CD4-positive, alpha-beta T cell treated with Interleukin-6 for 4 hours (primary cell): ENCODE measurements at regions not wholly inside any gene's neighbourhood (a gene's known extent, or its start where the extent isn't known, plus 50 kb on each side); places are given as distances from the start of the nearest gene placed in this dataset.

Experiments
- DNase-seq: peaks from one replicate; pipeline ENCODE4 v3.0.0-alpha.2; 2020; ENCODE audit warnings: mixed read lengths

DNA sequence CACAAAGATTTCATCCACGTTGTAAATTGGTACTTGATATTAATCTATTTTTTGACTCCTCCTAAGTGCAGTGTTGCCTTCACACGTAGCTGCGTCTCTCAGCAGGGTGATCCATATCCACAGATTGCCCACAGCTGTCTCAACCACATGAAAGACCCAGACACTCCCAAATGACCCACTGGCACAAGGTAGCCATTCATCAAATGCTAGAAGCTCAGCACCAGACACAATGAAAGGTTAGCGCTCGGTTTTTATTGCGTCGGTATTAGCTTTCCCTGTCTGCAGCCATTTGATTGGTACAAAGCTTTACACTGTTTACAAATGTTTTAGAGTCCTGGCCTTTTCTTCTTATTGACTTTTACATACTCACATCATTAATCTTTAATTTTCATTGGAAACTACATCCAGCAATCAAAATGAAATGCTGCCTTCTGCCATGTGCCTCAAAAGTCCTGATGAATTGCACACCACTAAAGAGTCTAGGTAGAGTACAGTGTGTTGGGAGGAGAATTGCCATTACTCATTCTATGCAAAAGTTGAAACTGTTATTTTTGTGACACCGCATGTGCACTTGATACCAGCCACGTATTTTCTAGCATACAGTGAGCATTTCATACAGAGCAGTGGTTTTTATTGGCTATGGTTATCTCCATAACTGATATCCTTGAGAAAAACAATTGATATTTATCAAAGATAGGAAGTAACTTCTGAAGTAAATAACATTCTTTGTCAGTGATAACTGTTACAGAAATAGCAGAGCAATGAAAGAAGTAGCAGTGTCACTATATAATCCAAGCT is 127.3 kb upstream of the NUDT7 start:
- DNase-seq: no peak

DNA sequence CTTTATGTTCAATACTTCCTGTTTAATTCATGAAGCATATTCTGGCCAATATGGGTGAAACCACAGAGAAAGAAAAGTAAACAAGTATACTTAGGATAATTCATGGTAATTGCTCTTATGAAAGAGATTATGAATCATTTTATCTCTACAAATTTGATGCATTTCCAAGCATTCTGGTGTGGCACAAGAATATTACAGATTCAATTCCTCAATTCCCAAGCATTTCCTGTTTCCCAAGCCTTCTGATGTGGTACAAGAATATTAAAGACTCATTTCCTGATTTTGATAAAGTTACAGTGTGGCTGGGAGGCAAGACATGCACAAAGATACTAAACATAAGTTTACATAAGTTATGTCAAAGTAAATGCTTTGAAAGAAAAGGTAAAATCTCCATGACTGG is 126.1 kb upstream of the NUDT7 start:
- no peak for DNase-seq

DNA sequence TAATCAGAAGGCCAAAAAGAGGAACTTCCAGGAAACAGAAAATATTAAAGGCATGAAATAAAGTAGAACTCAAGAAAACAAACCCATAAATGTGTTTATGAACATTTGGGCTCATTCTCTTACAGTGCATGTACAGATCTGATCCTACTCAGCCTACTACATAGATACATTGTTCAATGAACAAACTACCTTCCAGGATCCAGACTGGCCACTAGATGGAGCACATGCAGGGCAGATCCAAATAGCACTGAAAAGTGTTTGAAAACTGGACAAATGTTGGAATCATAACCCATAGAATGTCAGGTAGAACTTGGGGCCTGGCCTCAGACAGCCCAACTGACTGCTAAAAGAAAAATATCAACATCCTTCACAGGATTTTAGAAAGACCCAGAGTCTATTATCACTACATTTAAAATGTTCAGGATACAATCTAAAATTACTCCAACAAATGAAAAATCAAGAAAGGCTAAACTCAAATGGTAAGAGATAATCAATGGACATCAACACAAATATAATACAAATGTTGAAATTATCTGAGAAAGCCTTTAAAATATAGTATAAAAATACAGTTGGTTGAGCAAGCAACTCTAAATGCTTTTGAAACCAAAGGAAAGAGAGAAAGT is 122.4 kb upstream of the NUDT7 start:
- DNase-seq: no peak

DNA sequence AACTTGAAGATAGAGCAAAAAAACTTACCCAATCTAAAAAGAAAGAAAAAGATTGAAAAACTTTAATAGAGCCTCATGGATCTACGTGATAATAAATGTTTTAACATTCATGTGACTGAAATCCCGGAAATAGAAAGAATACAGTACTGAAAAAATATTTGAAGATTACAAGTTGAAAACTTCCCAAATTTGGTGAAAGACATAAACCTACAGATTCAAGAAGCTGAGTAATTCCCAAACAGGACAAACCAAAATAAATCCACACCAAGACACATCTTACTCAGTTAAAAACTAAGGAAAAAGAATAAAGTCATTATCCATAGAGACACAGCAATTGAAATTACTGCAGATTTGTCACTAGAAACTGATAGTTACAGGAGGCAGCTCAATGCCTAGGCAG is 121.8 kb upstream of the NUDT7 start:
- DNase-seq: no peak

DNA sequence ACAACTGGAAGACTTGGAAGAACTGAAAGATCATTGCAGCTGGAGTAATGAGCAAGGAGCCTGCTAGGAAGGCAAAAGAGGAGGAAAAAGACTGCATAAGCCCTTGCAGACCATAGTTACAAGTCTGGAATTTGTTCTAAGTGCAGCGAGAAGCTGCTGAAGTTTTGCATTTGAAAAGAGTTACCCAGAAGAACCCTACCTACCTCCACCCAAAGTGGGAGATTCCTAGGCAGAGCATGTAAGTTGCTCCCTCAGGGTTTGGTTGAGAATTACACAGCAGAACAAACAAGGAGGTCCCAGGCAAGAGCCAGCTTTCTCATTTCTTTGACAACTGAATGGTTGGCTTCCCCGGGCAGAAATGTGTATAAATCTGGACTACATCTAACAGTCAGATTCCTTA is 118.7 kb upstream of the NUDT7 start:
- no peak for DNase-seq

DNA sequence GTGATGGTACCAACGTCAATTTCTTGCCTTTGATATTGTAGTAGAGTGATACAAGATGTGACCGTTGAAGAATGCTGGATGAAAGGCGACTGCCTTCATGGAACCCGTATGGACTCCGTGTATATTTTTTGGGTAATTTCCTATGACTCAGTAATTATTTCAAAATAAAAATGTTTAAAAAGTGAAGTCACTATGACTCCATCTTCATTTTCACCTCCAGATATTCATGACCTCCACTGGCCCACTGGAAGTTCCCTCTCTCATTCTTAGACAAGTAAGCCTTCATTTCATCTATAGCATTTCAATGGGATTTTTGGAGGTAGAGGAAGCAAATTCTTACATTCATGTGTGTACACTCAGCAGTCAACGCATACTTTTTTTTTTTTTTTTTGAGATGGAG is 111.8 kb upstream of the NUDT7 start:
- DNase-seq: no peak

DNA sequence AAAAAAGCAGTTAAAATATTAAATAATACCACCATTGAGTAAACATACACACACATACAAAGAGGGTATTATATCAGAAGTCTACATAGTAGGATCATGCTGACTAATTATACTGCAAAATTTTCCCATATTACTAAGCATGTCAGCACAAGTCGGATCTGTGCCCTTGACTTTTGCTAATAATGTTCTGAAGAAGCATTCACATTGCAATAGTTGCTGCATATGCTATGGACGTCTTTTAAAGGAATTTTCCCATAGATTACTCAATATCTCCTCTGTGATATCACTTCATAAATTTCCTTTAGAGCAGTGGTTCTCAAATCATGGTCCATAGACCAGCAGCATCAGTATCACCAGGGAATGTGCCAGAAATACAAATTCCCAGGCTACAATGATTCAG is 110.9 kb upstream of the NUDT7 start:
- DNase-seq: no peak

DNA sequence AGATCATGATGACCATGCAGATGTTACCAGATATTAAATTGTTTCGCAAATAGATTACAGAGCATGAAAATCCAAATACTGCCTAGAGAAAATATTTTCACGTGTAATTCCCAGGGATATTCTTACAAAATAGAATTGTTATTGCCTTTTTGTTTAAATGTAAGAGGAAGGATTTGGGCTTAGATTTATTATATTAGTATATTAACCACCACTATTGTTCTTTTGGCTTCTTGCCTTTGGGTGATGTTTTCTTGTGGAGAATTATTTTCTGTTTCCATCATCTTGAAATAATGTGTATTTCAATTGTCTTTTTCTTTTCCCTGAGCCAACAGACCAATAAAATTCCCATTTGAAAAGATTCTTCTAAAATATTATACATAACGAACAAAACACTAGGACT is 109.7 kb upstream of the NUDT7 start:
- DNase-seq: no peak

DNA sequence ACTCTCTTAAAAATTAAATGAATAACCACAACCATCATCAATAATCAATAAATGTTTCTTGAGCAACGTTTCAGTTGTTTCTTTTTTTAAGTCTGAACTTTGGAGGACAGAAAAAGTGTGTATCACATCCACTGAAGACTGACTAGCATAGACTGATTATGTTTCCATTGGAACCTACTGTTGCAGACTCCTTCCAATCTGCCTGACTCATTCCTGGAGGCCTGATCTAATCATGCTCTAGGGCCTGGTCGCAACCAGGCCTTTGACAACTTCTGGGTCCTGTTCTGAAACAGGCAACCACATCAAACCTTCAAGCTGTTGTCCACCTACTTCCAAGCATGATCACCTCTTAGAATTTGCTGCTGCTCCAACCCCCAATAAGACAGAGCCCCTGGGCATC is 109.2 kb upstream of the NUDT7 start:
- DNase-seq: no peak

DNA sequence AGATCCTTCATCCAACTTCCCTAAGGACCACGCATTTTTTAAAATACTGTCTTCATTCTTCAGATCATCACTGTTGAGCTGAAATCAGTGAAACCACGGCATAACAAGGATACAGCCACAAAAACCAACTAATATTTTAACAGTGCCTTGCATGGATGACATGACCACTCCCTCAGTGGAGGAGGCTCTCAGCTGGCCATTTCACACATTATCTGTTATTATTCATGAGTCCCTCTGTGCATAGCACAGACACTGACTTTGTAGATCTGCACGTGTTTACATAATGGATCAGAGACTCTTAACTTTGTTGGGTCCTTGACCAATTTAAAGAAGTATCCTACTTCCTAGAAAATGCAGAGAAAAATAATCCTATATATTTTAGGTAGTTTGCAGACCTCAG is 104.8 kb upstream of the NUDT7 start:
- no peak for DNase-seq

DNA sequence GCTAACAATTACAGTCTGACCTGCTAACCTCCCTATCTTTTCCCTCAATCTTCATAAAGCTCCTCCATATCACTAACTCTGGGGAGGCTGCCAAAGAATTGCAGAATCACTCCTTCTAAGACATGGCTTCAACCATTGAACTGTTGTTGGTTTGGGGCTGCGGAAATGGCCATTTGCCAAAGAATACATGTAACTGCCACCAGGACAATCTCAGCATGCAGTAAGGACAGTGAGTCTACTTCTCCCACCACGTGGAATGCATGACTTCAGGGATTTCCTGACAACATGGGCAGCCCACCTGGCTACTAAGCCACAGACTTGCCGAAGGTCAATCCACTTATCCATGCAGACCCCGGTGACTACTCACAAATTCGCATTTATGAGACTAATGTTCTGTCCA is 104.3 kb upstream of the NUDT7 start:
- no peak for DNase-seq

DNA sequence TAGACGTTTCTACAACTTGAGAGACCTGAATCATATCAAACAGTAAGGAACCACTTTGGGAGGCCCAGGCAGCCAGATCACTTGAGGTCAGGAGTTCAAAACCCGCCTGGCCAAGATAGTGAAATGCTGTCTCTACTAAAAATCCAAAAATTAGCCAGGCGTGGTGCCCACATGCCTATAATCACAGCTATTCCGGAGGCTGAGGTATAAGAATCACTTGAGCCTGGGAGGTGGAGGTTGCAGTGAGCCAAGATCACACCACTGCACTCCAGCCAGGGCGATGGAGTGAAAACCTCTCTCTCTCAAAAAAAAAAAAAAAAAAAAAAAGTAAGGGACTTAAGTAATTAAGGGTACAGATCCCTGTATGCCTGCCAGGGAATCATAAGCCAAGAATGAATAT is 103.4 kb upstream of the NUDT7 start:
- no peak for DNase-seq

DNA sequence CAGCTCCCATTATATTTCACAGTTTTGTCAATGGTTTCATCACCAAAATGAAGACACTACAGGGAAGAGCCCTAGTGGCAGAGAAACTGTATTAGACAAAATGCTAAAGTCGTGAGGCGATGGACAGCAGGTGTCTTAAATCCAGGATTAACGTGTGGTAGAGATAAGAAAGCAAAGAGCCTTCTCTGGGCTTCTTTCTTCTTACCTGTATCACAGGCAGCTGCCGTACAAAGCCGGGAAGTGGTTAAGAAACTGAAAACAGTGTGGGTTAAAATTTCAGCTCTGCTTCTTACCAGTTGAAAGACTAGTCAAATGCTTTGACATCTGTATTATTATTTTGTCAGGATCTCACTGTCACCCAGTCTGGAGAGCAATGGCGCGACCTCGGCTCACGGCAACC is 98.2 kb upstream of the NUDT7 start:
- DNase-seq: no peak

DNA sequence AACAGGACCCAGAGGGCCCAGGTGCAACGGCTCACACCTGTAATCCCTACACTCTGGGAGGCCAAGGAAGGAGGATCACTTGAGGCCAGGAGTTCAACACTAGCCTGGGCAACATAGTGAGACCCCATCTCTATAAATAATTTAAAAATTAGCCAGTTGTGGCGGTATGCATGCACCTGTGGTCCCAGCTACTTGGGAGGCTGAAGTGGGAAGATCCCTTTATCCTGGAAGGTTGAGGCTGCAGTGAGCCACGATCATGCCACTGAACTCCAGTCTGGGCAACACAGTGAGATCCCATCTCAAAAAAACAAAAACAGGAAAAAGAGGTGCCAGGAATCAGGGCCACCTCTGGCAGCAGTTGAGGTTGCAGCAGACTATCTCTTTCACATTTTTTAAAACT is 85.7 kb upstream of the NUDT7 start:
- DNase-seq: no peak

DNA sequence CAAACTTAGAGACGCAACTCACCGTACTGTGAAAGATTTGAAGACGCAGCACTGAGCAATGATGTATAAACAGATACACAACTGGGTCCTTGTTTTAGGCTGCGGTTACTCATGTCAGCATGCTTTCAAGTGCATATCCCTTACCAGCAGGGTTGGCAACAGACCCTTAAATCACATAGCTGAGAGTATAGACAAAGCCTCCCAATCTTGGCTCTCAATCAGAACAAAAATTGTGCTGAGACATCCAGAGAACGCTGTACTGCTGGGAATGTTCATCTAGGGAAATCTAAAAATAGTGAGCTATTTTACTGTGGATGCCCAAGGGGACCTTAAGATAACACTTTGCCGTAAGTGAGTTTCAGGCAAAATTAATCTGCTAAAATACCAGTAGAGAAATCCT is 84.4 kb upstream of the NUDT7 start:
- no peak for DNase-seq

DNA sequence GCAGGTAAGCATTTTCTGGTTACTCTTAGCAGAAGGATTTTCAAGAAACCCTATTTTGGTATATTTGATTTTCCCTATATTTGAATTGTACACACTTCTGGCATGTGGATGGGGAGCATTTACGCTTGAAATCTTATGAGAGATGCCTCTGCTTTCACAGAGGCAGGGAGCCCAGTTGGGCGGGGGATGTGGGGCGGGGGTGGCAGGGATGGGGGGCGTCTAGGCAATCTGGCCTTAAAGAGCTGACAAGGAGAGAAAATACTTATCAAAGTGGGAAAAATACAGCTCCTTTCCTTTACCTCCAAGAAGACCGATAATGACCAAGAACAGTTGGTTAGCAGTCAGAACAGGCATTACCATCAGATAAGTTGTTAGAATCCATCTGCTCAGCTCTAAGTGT is 79.1 kb upstream of the NUDT7 start:
- DNase-seq: no peak

DNA sequence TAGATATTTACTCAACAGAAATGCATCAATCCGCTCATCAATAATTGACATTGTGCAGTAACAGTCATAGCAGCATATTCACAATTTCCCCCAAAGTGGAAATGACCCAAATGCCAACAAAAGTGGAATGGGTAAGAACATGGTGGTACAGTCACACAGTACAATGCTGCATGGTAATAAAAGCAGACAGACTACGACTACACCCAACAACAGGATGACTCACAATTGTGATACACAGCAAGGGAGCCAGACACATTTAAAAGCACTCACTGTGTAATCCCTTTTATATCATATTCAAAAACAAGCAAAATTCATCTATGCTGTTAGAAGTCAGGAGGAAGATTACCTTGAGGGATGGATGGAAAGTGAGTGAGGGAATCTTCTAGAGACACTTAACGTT is 76.5 kb upstream of the NUDT7 start:
- DNase-seq: no peak

DNA sequence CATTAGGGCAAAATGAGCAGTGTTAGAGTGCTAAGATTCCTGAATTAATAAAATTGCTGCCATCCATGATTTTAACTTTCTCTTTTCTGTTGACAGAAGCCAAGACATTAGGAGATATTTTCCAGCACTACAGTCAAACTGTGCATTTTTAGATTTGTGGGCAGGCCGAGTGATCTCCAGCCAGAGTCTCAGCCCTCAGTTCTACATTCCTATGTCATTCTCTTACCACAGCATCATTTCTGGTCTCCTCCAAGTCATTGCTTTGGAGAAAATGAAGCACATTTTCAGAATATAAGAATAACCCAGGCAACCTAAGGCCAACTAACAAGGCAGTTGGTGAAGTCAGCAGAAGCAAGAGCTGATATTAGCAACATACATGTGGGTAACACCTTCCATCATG is 74.6 kb upstream of the NUDT7 start:
- no peak for DNase-seq

DNA sequence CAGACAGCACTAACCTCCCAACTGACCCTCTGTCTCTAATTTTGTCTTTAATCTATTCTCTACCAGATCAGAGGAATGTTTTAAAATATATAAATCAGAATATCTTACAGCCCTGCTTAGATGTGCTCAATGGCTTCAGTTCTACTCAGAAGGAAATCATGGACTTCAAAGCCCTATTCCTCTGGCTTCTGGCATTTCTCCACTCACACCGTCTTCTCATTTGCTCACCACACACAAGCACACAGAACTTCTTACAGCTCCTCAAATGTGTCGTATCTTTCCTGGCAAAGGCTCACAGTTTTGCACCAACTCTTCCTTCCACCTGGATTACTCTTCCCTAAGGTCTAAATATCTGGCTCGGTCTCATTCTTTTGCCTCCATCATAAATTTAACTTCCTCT is 71.6 kb upstream of the NUDT7 start:
- DNase-seq: no peak

DNA sequence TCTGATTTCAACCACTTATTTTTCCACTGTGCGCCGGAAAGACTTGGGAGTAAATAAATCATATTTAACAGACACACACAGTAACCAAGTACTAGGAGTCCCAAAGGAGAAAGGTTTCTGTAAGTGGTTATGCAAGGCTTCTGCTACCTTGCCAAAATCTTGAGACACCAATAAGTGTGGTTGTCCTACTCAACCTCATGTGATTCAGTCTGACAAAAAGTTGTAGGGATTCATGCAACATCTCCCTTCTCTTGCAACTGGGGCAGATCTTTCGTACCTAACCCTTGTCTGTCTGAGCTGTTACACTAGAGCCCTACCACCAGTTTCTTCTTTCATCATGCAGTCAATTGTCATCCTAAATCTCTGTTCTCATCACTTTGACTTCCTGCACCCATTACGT is 69.9 kb upstream of the NUDT7 start:
- DNase-seq: no peak

DNA sequence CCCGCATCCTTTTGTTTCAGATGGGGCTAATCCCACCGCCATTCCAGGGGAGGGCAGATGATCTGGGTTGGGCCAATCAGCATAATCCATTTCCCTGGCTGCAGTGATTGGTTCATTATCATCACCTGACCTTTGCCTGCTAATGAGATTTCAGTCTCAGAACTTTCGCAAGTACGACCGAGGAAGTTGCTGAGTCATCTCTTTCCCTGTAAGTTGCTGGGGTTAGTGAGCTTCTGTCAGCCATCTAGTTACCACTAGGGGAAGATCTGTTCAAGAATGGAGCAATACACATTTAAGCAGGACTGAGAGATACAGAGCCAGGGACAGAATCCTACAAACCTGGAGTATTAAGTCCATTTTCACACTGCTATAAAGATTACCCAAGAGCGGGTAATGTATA is 65.3 kb upstream of the NUDT7 start:
- DNase-seq: no peak

DNA sequence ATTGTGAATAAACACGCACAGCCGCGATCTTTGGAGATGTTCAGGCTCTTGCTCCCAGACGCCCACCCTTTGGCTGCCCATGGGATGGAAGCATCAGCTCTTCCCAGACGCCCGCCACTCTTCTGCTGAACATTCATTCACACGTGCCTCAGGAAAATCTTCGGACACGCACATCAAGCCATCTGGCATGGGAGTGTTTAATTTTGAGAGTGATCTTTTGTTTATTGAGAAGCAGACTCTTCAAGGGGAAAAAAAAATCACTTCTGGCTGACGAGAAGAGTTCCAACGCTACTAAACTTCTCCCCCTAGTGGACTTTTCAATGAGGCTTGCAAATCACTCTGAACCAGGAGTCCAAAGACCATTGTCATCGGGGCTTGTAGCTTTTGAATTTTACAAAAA is 62.0 kb upstream of the NUDT7 start:
- no peak for DNase-seq

DNA sequence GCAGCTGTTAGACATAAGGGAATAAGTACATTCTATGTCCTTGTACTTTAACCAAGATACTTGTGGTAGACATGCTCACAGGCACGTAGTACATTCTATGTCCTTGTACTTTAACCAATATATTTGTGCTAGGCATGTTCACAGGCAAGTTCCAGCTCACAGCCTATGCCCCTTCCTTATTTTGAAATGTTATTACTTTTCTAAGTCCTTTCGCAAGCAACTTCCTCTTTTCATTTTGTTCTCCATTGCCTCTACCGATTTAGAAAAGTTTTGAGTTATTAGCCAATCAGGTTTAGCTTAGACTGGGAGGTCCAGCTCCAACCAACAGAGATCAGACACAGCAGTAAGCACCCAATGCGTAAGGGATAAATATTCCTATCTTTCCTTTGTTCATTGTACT is 60.1 kb upstream of the NUDT7 start:
- DNase-seq: no peak

DNA sequence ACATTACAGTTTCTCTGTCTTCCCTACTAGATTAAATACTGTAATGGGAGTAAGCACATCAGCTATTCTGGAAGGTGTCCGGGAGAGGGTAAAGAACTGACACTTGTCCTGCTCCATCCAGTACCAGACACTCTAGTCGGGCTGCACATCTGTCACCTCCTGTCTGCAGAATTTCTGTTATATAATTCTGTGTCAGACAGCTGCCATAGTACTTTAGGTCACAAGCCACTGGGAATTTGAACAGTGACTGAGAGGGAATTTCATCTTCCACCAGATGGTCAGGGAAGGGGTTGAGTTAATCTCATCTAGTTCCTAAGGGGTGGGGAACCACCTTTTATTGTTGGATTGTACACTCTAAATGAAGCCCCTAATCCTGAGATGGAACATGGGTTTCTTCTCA is 58.6 kb upstream of the NUDT7 start:
- no peak for DNase-seq

DNA sequence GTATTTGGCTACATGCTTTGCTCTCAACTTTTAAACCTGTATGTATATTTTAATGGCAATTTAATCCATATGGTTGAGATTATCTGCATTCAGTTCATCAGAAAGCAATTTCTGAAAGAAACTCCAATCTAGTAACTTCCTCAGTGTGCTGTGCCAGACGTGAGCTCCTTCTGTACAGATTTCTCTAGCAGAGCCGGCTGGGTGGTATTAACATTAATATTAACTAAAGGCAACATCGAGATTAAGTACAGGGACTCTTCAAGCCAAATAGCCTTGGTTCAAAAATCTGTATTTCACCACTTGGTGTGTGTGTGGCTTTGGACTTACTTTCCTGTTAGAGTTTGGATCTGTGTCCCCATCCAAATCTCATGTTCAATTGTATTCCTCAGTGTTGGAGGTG is 55.5 kb upstream of the NUDT7 start:
- DNase-seq: no peak
